ENCODE measurements at regions not wholly inside any gene's neighbourhood (a gene's known extent, or its start where the extent isn't known, plus 50 kb on each side); places are given as distances from the start of the nearest gene placed in this dataset.

DNA sequence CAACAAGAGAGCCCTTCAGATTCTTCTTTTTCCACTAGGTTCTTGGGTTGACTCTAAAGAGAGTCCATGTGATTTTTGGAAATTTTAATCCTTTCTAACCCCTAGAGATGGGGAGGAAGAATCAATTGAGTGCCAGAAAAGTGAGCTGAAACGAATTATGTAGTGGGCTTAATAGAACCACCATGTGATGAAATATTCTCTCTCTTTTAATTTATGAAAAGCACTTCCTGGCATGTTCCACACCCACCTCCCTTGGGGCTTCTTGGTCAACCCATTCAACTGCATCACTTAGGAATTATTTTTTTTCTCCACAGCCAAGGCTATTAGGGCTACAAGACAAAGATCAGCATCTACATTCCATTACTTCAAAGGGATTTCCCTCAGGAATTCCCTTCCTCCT is 79.6 kb downstream of the ZC3H11B start (continued):
- TF ChIP-seq, protein P1, sequence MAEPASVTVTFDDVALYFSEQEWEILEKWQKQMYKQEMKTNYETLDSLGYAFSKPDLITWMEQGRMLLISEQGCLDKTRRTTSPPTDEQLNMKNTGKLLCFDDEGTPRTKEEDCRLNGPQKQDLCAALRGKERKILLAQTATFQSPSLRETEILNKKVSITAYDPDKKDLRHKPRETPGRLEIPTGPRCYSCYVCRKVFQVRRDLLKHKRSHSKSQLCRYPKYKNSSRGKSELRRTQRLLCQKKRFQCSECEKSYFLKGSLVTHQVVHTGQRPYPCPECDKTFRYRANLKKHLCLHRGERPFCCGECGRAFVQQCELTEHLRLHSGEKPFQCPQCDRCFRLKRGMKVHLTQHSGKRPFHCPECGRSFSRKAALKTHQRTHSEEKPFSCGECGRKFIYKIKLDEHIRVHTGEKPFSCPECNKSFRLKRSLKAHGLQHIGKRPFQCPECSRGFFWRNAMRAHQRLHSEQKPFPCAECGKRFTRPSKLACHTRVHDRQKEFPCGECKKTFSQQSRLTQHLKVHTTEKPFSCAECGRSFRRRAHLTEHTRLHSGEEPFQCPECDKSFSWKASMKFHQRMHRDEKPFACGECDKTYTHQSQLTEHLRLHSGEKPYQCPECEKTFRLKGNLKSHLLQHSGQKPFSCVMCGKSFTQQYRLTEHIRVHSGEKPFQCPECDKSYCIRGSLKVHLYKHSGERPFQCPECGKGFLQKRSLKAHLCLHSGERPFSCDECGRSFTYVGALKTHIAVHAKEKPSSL (CRISPR knock-in tag; conservative IDR thresholded peaks at IDR 0.05): no peak
- TF ChIP-seq ZNF416 (CRISPR knock-in tag; IDR thresholded peaks at IDR 0.05) (no peak), FOXK1 (CRISPR knock-in tag; IDR thresholded peaks at IDR 0.05) (no peak), SMAD3 (CRISPR knock-in tag; IDR thresholded peaks at IDR 0.05; ENCODE audit: borderline replicate concordance) (no peak), NR2C2 (CRISPR knock-in tag; IDR thresholded peaks at IDR 0.05) (no peak), MYBL2 (CRISPR knock-in tag; IDR thresholded peaks at IDR 0.05) (no peak), GTF2I (CRISPR knock-in tag; conservative IDR thresholded peaks at IDR 0.05) (no peak), TEAD1 (CRISPR knock-in tag; IDR thresholded peaks at IDR 0.05) (no peak)
- TF ChIP-seq, protein P2, sequence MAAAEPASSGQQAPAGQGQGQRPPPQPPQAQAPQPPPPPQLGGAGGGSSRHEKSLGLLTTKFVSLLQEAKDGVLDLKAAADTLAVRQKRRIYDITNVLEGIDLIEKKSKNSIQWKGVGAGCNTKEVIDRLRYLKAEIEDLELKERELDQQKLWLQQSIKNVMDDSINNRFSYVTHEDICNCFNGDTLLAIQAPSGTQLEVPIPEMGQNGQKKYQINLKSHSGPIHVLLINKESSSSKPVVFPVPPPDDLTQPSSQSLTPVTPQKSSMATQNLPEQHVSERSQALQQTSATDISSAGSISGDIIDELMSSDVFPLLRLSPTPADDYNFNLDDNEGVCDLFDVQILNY (CRISPR knock-in tag; IDR thresholded peaks at IDR 0.05): no peak

DNA sequence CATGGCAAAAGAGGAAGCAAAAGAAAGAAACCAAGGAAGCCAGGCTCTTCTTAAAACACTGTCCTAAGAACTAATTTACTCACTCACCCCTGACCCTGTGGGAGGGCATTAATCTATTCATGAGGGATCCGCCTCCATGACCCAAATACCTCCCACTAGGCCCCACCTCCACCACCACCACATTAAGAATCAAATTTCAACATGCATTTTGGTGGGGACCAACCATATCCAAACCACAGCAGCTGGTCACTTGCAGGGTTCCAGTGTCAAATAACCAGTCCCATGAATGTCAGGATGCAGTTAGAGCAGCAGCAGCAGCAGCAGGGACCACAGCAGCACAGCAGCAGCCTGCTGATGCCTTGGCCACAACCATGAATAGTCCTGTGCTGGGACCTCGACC is 83.8 kb downstream of the ZC3H11B start:
- H3K9me3 Mint-ChIP-seq: peaks cover 7% of the 10 kb centered on the region
- peaks cover 17% of the 10 kb centered on the region for H3K4me1 Mint-ChIP-seq
- H3K27me3 Mint-ChIP-seq (ENCODE audit: low read depth): no peaks in the 10 kb centered on the region
- H3K36me3 Mint-ChIP-seq: peaks cover 3% of the 10 kb centered on the region; the same call in 1 of the 2 replicates
- H3K4me3 Mint-ChIP-seq: no peak overlapping the region
- ChIA-PET CTCF (interaction anchor here (0.6 kb wide), 1 partner anchor 1177 kb away, joined by 4 read pairs; no protein-coding TSS in a partner anchor), POLR2A (interaction anchor here (0.7 kb wide), 1 partner anchor 776 kb away, joined by 5 read pairs; no protein-coding TSS in a partner anchor)
- peak; percentile 31 for DNase-seq (ENCODE audit: low spot score)
- TF ChIP-seq ZNF416 (CRISPR knock-in tag; IDR thresholded peaks at IDR 0.05) (no peak), CBFB (CRISPR knock-in tag; IDR thresholded peaks at IDR 0.05; ENCODE audit: low read depth) (no peak), NR1H2 (CRISPR knock-in tag; IDR thresholded peaks at IDR 0.05) (no peak)
- peak; percentile 97 for ATAC-seq
- H3K27ac Mint-ChIP-seq: peak overlapping the region; percentile 70; the same call in 1 of the 2 replicates

DNA sequence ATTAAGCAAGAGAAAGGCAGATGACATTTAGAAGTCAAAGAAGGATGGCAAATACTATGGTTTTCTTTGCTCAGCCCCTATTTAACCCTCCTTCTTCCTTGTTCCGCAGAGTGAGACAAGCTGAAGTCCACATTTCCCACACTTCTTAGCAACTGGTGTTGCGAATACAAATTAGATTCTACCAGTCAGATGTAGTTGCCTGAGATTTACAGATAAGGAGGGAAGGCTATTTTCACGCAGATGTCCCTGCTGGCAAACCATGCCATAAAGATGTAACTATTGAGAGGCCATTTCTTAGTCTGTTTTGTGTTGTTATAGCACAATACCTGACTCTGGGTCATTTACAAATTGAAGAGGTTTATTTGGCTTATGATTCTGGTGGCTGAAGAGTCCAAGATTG is 84.3 kb downstream of the ZC3H11B start:
- Mint-ChIP-seq H3K27me3 (ENCODE audit: low read depth) (no peaks in the 10 kb centered on the region), H3K9me3 (peaks cover 7% of the 10 kb centered on the region), H3K27ac (peak overlapping the region; percentile 70; the same call in 1 of the 2 replicates), H3K4me3 (no peak overlapping the region), H3K4me1 (peaks cover 17% of the 10 kb centered on the region), H3K36me3 (peaks cover 3% of the 10 kb centered on the region; the same call in 1 of the 2 replicates)
- CTCF ChIA-PET: interaction anchor here (0.6 kb wide), 1 partner anchor 1176 kb away, joined by 4 read pairs; no protein-coding TSS in a partner anchor
- DNase-seq (ENCODE audit: low spot score) (no peak), ATAC-seq (peak; percentile 7; the same call in 1 of the 2 replicates)
- no peak for TF ChIP-seq SMAD4 (CRISPR knock-in tag; IDR thresholded peaks at IDR 0.05)
- no peak for TF ChIP-seq GABPB1 (CRISPR knock-in tag; IDR thresholded peaks at IDR 0.05)
- TF ChIP-seq, protein P3, sequence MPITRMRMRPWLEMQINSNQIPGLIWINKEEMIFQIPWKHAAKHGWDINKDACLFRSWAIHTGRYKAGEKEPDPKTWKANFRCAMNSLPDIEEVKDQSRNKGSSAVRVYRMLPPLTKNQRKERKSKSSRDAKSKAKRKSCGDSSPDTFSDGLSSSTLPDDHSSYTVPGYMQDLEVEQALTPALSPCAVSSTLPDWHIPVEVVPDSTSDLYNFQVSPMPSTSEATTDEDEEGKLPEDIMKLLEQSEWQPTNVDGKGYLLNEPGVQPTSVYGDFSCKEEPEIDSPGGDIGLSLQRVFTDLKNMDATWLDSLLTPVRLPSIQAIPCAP (CRISPR knock-in tag; IDR thresholded peaks at IDR 0.05): no peak
- TF ChIP-seq, protein P4, sequence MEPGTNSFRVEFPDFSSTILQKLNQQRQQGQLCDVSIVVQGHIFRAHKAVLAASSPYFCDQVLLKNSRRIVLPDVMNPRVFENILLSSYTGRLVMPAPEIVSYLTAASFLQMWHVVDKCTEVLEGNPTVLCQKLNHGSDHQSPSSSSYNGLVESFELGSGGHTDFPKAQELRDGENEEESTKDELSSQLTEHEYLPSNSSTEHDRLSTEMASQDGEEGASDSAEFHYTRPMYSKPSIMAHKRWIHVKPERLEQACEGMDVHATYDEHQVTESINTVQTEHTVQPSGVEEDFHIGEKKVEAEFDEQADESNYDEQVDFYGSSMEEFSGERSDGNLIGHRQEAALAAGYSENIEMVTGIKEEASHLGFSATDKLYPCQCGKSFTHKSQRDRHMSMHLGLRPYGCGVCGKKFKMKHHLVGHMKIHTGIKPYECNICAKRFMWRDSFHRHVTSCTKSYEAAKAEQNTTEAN (CRISPR knock-in tag; IDR thresholded peaks at IDR 0.05): no peak
- POLR2A ChIA-PET: no interaction called here

DNA sequence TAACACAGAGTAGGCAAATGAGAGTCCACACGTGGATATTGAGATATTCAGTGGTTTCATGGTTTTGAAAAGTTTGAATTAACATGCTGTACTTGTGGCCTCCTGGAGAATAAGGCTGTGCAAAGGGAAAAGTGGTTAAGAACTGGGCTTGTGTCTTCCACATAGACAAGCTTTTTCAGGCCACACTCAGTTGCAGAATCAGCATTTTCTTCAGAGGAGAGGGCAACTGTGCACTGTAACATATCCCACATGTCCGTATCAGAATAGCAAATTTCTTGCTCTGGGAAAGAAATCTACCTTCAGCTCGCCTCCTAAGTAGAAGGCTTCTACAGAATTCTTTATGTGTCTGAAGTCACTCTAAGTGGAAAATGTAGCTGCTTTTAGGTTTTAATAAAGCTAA is 84.9 kb downstream of the ZC3H11B start:
- DNase-seq (ENCODE audit: low spot score) (no peak), ATAC-seq (no peak)
- POLR2A ChIA-PET: no interaction called here
- CTCF ChIA-PET: no interaction called here
- Mint-ChIP-seq H3K27me3 (ENCODE audit: low read depth) (no peaks in the 10 kb centered on the region), H3K9me3 (peaks cover 7% of the 10 kb centered on the region), H3K4me1 (peaks cover 17% of the 10 kb centered on the region), H3K4me3 (no peak overlapping the region), H3K36me3 (peaks cover 3% of the 10 kb centered on the region; the same call in 1 of the 2 replicates), H3K27ac (no peak overlapping the region)
- TF ChIP-seq JUN (CRISPR knock-in tag; IDR thresholded peaks at IDR 0.05): no peak
- no peak for TF ChIP-seq EMX1 (CRISPR knock-in tag; IDR thresholded peaks at IDR 0.05)
- TF ChIP-seq, protein P5, sequence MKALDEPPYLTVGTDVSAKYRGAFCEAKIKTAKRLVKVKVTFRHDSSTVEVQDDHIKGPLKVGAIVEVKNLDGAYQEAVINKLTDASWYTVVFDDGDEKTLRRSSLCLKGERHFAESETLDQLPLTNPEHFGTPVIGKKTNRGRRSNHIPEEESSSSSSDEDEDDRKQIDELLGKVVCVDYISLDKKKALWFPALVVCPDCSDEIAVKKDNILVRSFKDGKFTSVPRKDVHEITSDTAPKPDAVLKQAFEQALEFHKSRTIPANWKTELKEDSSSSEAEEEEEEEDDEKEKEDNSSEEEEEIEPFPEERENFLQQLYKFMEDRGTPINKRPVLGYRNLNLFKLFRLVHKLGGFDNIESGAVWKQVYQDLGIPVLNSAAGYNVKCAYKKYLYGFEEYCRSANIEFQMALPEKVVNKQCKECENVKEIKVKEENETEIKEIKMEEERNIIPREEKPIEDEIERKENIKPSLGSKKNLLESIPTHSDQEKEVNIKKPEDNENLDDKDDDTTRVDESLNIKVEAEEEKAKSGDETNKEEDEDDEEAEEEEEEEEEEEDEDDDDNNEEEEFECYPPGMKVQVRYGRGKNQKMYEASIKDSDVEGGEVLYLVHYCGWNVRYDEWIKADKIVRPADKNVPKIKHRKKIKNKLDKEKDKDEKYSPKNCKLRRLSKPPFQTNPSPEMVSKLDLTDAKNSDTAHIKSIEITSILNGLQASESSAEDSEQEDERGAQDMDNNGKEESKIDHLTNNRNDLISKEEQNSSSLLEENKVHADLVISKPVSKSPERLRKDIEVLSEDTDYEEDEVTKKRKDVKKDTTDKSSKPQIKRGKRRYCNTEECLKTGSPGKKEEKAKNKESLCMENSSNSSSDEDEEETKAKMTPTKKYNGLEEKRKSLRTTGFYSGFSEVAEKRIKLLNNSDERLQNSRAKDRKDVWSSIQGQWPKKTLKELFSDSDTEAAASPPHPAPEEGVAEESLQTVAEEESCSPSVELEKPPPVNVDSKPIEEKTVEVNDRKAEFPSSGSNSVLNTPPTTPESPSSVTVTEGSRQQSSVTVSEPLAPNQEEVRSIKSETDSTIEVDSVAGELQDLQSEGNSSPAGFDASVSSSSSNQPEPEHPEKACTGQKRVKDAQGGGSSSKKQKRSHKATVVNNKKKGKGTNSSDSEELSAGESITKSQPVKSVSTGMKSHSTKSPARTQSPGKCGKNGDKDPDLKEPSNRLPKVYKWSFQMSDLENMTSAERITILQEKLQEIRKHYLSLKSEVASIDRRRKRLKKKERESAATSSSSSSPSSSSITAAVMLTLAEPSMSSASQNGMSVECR (CRISPR knock-in tag; IDR thresholded peaks at IDR 0.05; ENCODE audit: borderline replicate concordance): no peak
- TF ChIP-seq, protein P6, sequence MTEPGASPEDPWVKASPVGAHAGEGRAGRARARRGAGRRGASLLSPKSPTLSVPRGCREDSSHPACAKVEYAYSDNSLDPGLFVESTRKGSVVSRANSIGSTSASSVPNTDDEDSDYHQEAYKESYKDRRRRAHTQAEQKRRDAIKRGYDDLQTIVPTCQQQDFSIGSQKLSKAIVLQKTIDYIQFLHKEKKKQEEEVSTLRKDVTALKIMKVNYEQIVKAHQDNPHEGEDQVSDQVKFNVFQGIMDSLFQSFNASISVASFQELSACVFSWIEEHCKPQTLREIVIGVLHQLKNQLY (CRISPR knock-in tag; IDR thresholded peaks at IDR 0.05): no peak
- no peak for TF ChIP-seq NFATC4 (CRISPR knock-in tag; IDR thresholded peaks at IDR 0.05)
